ENCODE measurements at regions not wholly inside any gene's neighbourhood (a gene's known extent, or its start where the extent isn't known, plus 50 kb on each side); places are given as distances from the start of the nearest gene placed in this dataset.

- intact Hi-C loops (cut with micrococcal nuclease) = no loop called here
- Histone ChIP-seq H3K4me1 (ENCODE audit: control insufficient read depth, extremely low read depth, insufficient read depth, low read length) (no peaks in the 10 kb centered on the region), H3K9me1 (replicated peaks; ENCODE audit: control insufficient read depth, extremely low read depth, insufficient read depth, low read length) (no peaks in the 10 kb centered on the region), H4K20me1 (replicated peaks; ENCODE audit: control insufficient read depth, extremely low read depth, insufficient read depth, low read length) (no peaks in the 10 kb centered on the region), H3K9ac (replicated peaks; ENCODE audit: extremely low read depth, insufficient read depth, low read length) (no peak overlapping the region), H3K79me2 (ENCODE audit: control insufficient read depth, insufficient read depth, low read length) (no peaks in the 10 kb centered on the region), H3K4me3 (replicated peaks in 1 of 3; ENCODE audit: insufficient read depth in 1 of 3, low read depth in 1 of 3, low read length in 3 of 3) (no peak overlapping the region), H3K27ac (ENCODE audit: insufficient read depth, low read depth, low read length) (no peak overlapping the region), H3K9me3 (replicated peaks; ENCODE audit: control insufficient read depth, insufficient read depth, low read length) (no peaks in the 10 kb centered on the region), H3K4me2 (ENCODE audit: insufficient read depth, low read length) (no peak overlapping the region), H3K36me3 (ENCODE audit: control insufficient read depth in 2 of 2, extremely low read depth in 1 of 2, insufficient read depth in 2 of 2, low read length in 2 of 2) (no peaks in the 10 kb centered on the region), H3K27me3 (ENCODE audit: control insufficient read depth in 2 of 2, insufficient read depth in 2 of 2, low read length in 2 of 2) (no peaks in the 10 kb centered on the region), H2AFZ (ENCODE audit: low read depth, low read length) (no peak overlapping the region)
- DNase-seq (ENCODE audit: low read depth, low spot score) (no peak), FAIRE-seq (no peak)
- BruUV-seq (replicated peaks) = no TSS peak
- dilution Hi-C loops (cut with MboI; ENCODE audit: extremely low pct_ligation_motif_present, low sequenced_read_pairs) = no loop called here
- POLR2A ChIA-PET = no interaction called here
- CTCF ChIA-PET = interaction anchor here (1.1 to 1.2 kb wide), 2 partner anchors 8 to 18 kb away, joined by 3 read pairs; no protein-coding TSS in a partner anchor
- TF ChIP-seq POLR2AphosphoS5 (IDR thresholded peaks at IDR 0.05; ENCODE audit: insufficient read depth, low read depth, low read length) = no peak
- no peak for TF ChIP-seq MAX (IDR thresholded peaks at IDR 0.05; ENCODE audit: insufficient read depth, insufficient read length)
- no peak for TF ChIP-seq CTCF (IDR thresholded peaks at IDR 0.05; ENCODE audit: extremely low read depth in 1 of 2, insufficient read depth in 1 of 2, low read depth in 1 of 2, low read length in 2 of 2)
- no peak for TF ChIP-seq EZH2 (IDR thresholded peaks at IDR 0.05; ENCODE audit: borderline replicate concordance, low read depth, low read length, severe bottlenecking)
- no peak for TF ChIP-seq FOS (IDR thresholded peaks at IDR 0.05; ENCODE audit: borderline replicate concordance, insufficient read depth, low read length)
- no peak for TF ChIP-seq GATA2 (IDR thresholded peaks at IDR 0.05; ENCODE audit: insufficient read depth, insufficient read length, low read depth, low read length)
Measured at GRCh38 chr2:30096451-30096850, 50.4 kb upstream of the YPEL5 start.

Data from endothelial cell of umbilical vein (primary cell).